ENCODE measurements at regions not wholly inside any gene's neighbourhood (a gene's known extent, or its start where the extent isn't known, plus 50 kb on each side); places are given as distances from the start of the nearest gene placed in this dataset.
A peak's percentile ranks its signal among the peaks of the same experiment; 100 is the strongest.
"Not testable (repeated sequence)": the region's sequence is repeated elsewhere in the genome, so short reads cannot be mapped to it uniquely, and the experiment has no call there.

GRCh38 chrX:124736553-124737270 lies 390.3 kb downstream of the SH2D1A start:
- H3K4me1 ChIP-seq (ENCODE audit: insufficient read depth, low read length), result peaks cover 39% of the 10 kb centered on the region
- no peaks in the 10 kb centered on the region for H3K36me3 ChIP-seq (ENCODE audit: insufficient read depth, low read length)
- Mint-ChIP-seq H3K9me3 (peaks cover 0 to 6% (median 0%) of the 10 kb centered on the region in 8 donors), H3K36me3 (no peaks in the 10 kb centered on the region), H3K4me1 (peaks cover 15 to 43% (median 26%) of the 10 kb centered on the region in 4 donors), H3K27ac (peak overlapping the region; percentile 65 to 88 (median 82)), H3K27me3 (no peaks in the 10 kb centered on the region), H3K4me3 (peak overlapping the region; percentile 66 to 78 (median 72))
- DNase-seq, result peak; percentile 63 to 67 (median 65)
- no peak overlapping the region for H3K4me3 ChIP-seq (ENCODE audit: low read length in 2 of 2)
- no peak overlapping the region for H3K27ac ChIP-seq (ENCODE audit: low read depth, low read length)
- no peaks in the 10 kb centered on the region for H3K9me3 ChIP-seq (ENCODE audit: control insufficient read depth in 1 of 2, low read length in 2 of 2)
- POLR2A ChIA-PET (ENCODE audit: partially characterized antibody), result interaction anchor here (2.1 kb wide), 1 partner anchor 11 kb away, joined by 10 read pairs; no protein-coding TSS in a partner anchor
- CTCF ChIA-PET (ENCODE audit: partially characterized antibody), result interaction anchor here (1.4 kb wide), 1 partner anchor 13 kb away, joined by 4 read pairs; no protein-coding TSS in a partner anchor
- intact Hi-C loops (cut with micrococcal nuclease), result loop anchor here (1.0 to 10.0 kb wide), 2 partner anchors 10 to 772 kb away; partner anchors contain the start of gene STAG2
- H3K27me3 ChIP-seq (ENCODE audit: insufficient read depth, low read length), result no peaks in the 10 kb centered on the region

- Histone ChIP-seq H3K27ac (ENCODE audit: low read depth, low read length) (no peak overlapping the region), H3K36me3 (ENCODE audit: insufficient read depth, low read length) (no peaks in the 10 kb centered on the region), H3K27me3 (ENCODE audit: insufficient read depth, low read length) (no peaks in the 10 kb centered on the region), H3K4me1 (ENCODE audit: insufficient read depth, low read length) (peaks cover 36% of the 10 kb centered on the region), H3K9me3 (ENCODE audit: control insufficient read depth in 1 of 2, low read length in 2 of 2) (no peaks in the 10 kb centered on the region), H3K4me3 (ENCODE audit: low read length in 2 of 2) (no peak overlapping the region)
- Mint-ChIP-seq H3K9me3 (peaks cover 0 to 6% (median 0%) of the 10 kb centered on the region in 8 donors), H3K4me3 (no peak overlapping the region), H3K36me3 (no peaks in the 10 kb centered on the region), H3K27ac (no peak overlapping the region), H3K27me3 (no peaks in the 10 kb centered on the region), H3K4me1 (peaks cover 13 to 32% (median 24%) of the 10 kb centered on the region in 4 donors)
- POLR2A ChIA-PET (ENCODE audit: partially characterized antibody), result no interaction called here
- no peak for DNase-seq
- intact Hi-C loops (cut with micrococcal nuclease), result loop anchor here (10.0 kb wide), 1 partner anchor 773 kb away; the partner anchor contains the start of gene STAG2
- CTCF ChIA-PET (ENCODE audit: partially characterized antibody), result no interaction called here
These were observed 391.4 kb downstream of the SH2D1A start for GRCh38 chrX:124737771-124738170.

GRCh38 chrX:124747295-124747694 lies 400.9 kb downstream of the SH2D1A start:
- Histone ChIP-seq H3K4me1 (ENCODE audit: insufficient read depth, low read length) (no peaks in the 10 kb centered on the region), H3K4me3 (ENCODE audit: low read length in 2 of 2) (no peak overlapping the region), H3K36me3 (ENCODE audit: insufficient read depth, low read length) (no peaks in the 10 kb centered on the region), H3K27ac (ENCODE audit: low read depth, low read length) (no peak overlapping the region), H3K9me3 (ENCODE audit: control insufficient read depth in 1 of 2, low read length in 2 of 2) (no peaks in the 10 kb centered on the region), H3K27me3 (ENCODE audit: insufficient read depth, low read length) (no peaks in the 10 kb centered on the region)
- H3K36me3 Mint-ChIP-seq, result no peaks in the 10 kb centered on the region
- POLR2A ChIA-PET (ENCODE audit: partially characterized antibody), result no interaction called here
- intact Hi-C loops (cut with micrococcal nuclease), result no loop called here
- CTCF ChIA-PET (ENCODE audit: partially characterized antibody), result no interaction called here
- no peak overlapping the region for H3K27ac Mint-ChIP-seq
- H3K9me3 Mint-ChIP-seq, result no peaks in the 10 kb centered on the region
- DNase-seq, result no peak
- H3K4me3 Mint-ChIP-seq, result no peak overlapping the region
- H3K27me3 Mint-ChIP-seq, result no peaks in the 10 kb centered on the region
- peaks cover 0 to 2% (median 0%) of the 10 kb centered on the region in 4 donors for H3K4me1 Mint-ChIP-seq

GRCh38 chrX:124764354-124764753 lies 418.0 kb downstream of the SH2D1A start:
- CTCF ChIA-PET (ENCODE audit: partially characterized antibody), result no interaction called here
- POLR2A ChIA-PET (ENCODE audit: partially characterized antibody), result no interaction called here
- Histone ChIP-seq H3K27me3 (ENCODE audit: insufficient read depth, low read length) (no peaks in the 10 kb centered on the region), H3K4me3 (ENCODE audit: low read length in 2 of 2) (no peak overlapping the region), H3K4me1 (ENCODE audit: insufficient read depth, low read length) (no peaks in the 10 kb centered on the region), H3K9me3 (ENCODE audit: control insufficient read depth in 1 of 2, low read length in 2 of 2) (no peaks in the 10 kb centered on the region), H3K27ac (ENCODE audit: low read depth, low read length) (no peak overlapping the region), H3K36me3 (ENCODE audit: insufficient read depth, low read length) (no peaks in the 10 kb centered on the region)
- H3K4me3 Mint-ChIP-seq, result no peak overlapping the region
- peaks cover 0 to 2% of the 10 kb centered on the region in 2 donors for H3K27me3 Mint-ChIP-seq
- H3K4me1 Mint-ChIP-seq, result no peaks in the 10 kb centered on the region
- peaks cover 0 to 5% (median 0%) of the 10 kb centered on the region in 8 donors for H3K9me3 Mint-ChIP-seq
- H3K27ac Mint-ChIP-seq, result no peak overlapping the region
- intact Hi-C loops (cut with micrococcal nuclease), result no loop called here
- DNase-seq, result no peak
- no peaks in the 10 kb centered on the region for H3K36me3 Mint-ChIP-seq

GRCh38 chrX:124769166-124769565 lies 422.8 kb downstream of the SH2D1A start:
- no peak overlapping the region for H3K27ac ChIP-seq (ENCODE audit: low read depth, low read length)
- DNase-seq, result no peak
- no peaks in the 10 kb centered on the region for H3K36me3 ChIP-seq (ENCODE audit: insufficient read depth, low read length)
- CTCF ChIA-PET (ENCODE audit: partially characterized antibody), result no interaction called here
- no peaks in the 10 kb centered on the region for H3K27me3 ChIP-seq (ENCODE audit: insufficient read depth, low read length)
- H3K4me1 ChIP-seq (ENCODE audit: insufficient read depth, low read length), result no peaks in the 10 kb centered on the region
- Mint-ChIP-seq H3K36me3 (no peaks in the 10 kb centered on the region), H3K27me3 (no peaks in the 10 kb centered on the region), H3K4me3 (no peak overlapping the region), H3K4me1 (no peaks in the 10 kb centered on the region), H3K27ac (no peak overlapping the region), H3K9me3 (no peaks in the 10 kb centered on the region)
- H3K9me3 ChIP-seq (ENCODE audit: control insufficient read depth in 1 of 2, low read length in 2 of 2), result no peaks in the 10 kb centered on the region
- POLR2A ChIA-PET (ENCODE audit: partially characterized antibody), result no interaction called here
- intact Hi-C loops (cut with micrococcal nuclease), result no loop called here
- no peak overlapping the region for H3K4me3 ChIP-seq (ENCODE audit: low read length in 2 of 2)

GRCh38 chrX:124771292-124771691 lies 424.9 kb downstream of the SH2D1A start:
- ChIA-PET POLR2A (ENCODE audit: partially characterized antibody) (no interaction called here), CTCF (ENCODE audit: partially characterized antibody) (no interaction called here)
- no peak overlapping the region for H3K4me3 Mint-ChIP-seq

GRCh38 chrX:124788253-124788652 lies 441.9 kb downstream of the SH2D1A start:
- H3K4me1 Mint-ChIP-seq; H3K27ac ChIP-seq (ENCODE audit: low read depth, low read length); H3K9me3 ChIP-seq (ENCODE audit: control insufficient read depth in 1 of 2, low read length in 2 of 2); H3K9me3 Mint-ChIP-seq; CTCF ChIA-PET (ENCODE audit: partially characterized antibody); H3K4me3 ChIP-seq (ENCODE audit: low read length in 2 of 2); intact Hi-C loops (cut with micrococcal nuclease); H3K36me3 ChIP-seq (ENCODE audit: insufficient read depth, low read length); DNase-seq; H3K27me3 ChIP-seq (ENCODE audit: insufficient read depth, low read length); POLR2A ChIA-PET (ENCODE audit: partially characterized antibody); H3K4me3 Mint-ChIP-seq; H3K36me3 Mint-ChIP-seq; H3K27ac Mint-ChIP-seq; H3K27me3 Mint-ChIP-seq; H3K4me1 ChIP-seq (ENCODE audit: insufficient read depth, low read length): not testable (repeated sequence)

More at GRCh38 chrX:124771292-124771691, 424.9 kb downstream of the SH2D1A start:
- H3K36me3 ChIP-seq (ENCODE audit: insufficient read depth, low read length), result no peaks in the 10 kb centered on the region
- no peaks in the 10 kb centered on the region for H3K9me3 ChIP-seq (ENCODE audit: control insufficient read depth in 1 of 2, low read length in 2 of 2)
- intact Hi-C loops (cut with micrococcal nuclease), result no loop called here
- no peak overlapping the region for H3K27ac ChIP-seq (ENCODE audit: low read depth, low read length)
- H3K4me1 ChIP-seq (ENCODE audit: insufficient read depth, low read length), result no peaks in the 10 kb centered on the region
- Mint-ChIP-seq H3K27me3 (no peaks in the 10 kb centered on the region), H3K36me3 (no peaks in the 10 kb centered on the region), H3K9me3 (no peaks in the 10 kb centered on the region), H3K4me1 (no peaks in the 10 kb centered on the region), H3K27ac (no peak overlapping the region)
- no peaks in the 10 kb centered on the region for H3K27me3 ChIP-seq (ENCODE audit: insufficient read depth, low read length)
- H3K4me3 ChIP-seq (ENCODE audit: low read length in 2 of 2), result no peak overlapping the region
- DNase-seq, result no peak

All from CD4-positive, alpha-beta memory T cell (primary cell).